PC-9 (cell line): ENCODE measurements at regions not wholly inside any gene's neighbourhood (a gene's known extent, or its start where the extent isn't known, plus 50 kb on each side); places are given as distances from the start of the nearest gene placed in this dataset.

ENCODE experiments used
- BruUV-seq: library from RNA; stranded (reverse); fragments of 400-500 nt; replicated peaks from 2 replicates; lab custom pipeline; 2021; lab: Mats Ljungman, UMichigan
- CTCF ChIA-PET: fragments of 300-600 bp; sonication (Branson Sonifier 250); formaldehyde crosslinking; loops from one replicate; lab custom pipeline; 2022; ENCODE audit warnings: antibody characterized with exemption; lab: Charles Lee
- POLR2A ChIA-PET: fragments of 300-600 bp; sonication (Branson Sonifier 250); formaldehyde crosslinking; loops from one replicate; lab custom pipeline; 2022; ENCODE audit warnings: antibody characterized with exemption; ENCODE audit not compliant: unreplicated experiment; lab: Charles Lee
- DNase-seq, 2 experiments: peaks; one replicate each; pipeline versions ENCODE4 v3.0.0 to v3.0.0-alpha.2; 2015 to 2022; ENCODE audit warnings: mixed read lengths in 1 of 2
- H2AFZ ChIP-seq: fragments of 200-600 bp; sonication (generic); 2 replicates; pipeline ENCODE4 v1.8.1; 2017; ENCODE audit warnings: antibody characterized with exemption
- H3F3A ChIP-seq: fragments of 200-600 bp; sonication (generic); 2 replicates; pipeline ENCODE4 v1.8.1; 2017; ENCODE audit warnings: antibody characterized with exemption, mild to moderate bottlenecking, low read depth; ENCODE audit not compliant: insufficient read depth
- H3K27ac ChIP-seq: fragments of 200-600 bp; sonication (generic); 2 replicates; pipeline ENCODE4 v1.6.1; 2016; ENCODE audit warnings: mixed run types
- H3K27me3 ChIP-seq: fragments of 200-600 bp; sonication (generic); 2 replicates; pipeline ENCODE4 v1.6.1; 2016; ENCODE audit warnings: low read depth, mixed run types; ENCODE audit not compliant: insufficient read depth
- H3K36me3 ChIP-seq: fragments of 200-600 bp; sonication (generic); 2 replicates; pipeline ENCODE4 v1.6.1; 2016; ENCODE audit warnings: low read depth, mixed run types
- H3K4me1 ChIP-seq: fragments of 200-600 bp; sonication (generic); replicated peaks from 2 replicates; pipeline ENCODE4 v1.6.1; 2016; ENCODE audit warnings: mixed run types; ENCODE audit not compliant: insufficient read depth
- H3K4me2 ChIP-seq: fragments of 200-600 bp; sonication (generic); 2 replicates; pipeline ENCODE4 v1.6.1; 2017; ENCODE audit warnings: mixed run types
- H3K4me3 ChIP-seq: fragments of 200-600 bp; sonication (generic); 2 replicates; pipeline ENCODE4 v1.6.1; 2016; ENCODE audit warnings: mixed run types
- H3K79me2 ChIP-seq: fragments of 200-600 bp; sonication (generic); 2 replicates; pipeline ENCODE4 v1.6.1; 2017; ENCODE audit warnings: low read depth, mixed run types
- H3K9me2 ChIP-seq: fragments of 200-600 bp; sonication (generic); 2 replicates; pipeline ENCODE4 v1.8.1; 2017; ENCODE audit warnings: mild to moderate bottlenecking; ENCODE audit not compliant: insufficient read depth
- H3K9me3 ChIP-seq: fragments of 200-600 bp; sonication (generic); 2 replicates; pipeline ENCODE4 v1.8.1; 2016; ENCODE audit warnings: low read depth; ENCODE audit not compliant: insufficient read depth
- H4K20me1 ChIP-seq: fragments of 200-600 bp; sonication (generic); 2 replicates; pipeline ENCODE4 v1.8.1; 2017; ENCODE audit not compliant: insufficient read depth
- EZH2 ChIP-seq: fragments of 200-600 bp; sonication (generic); IDR thresholded peaks from 2 replicates; pipeline ENCODE4 v1.8.0; 2017; ENCODE audit warnings: antibody characterized with exemption, low read depth
- intact Hi-C: fragments of 100-400 bp; cut with micrococcal nuclease; formaldehyde crosslinking; loops from one replicate; pipeline ENCODE4 v1.10.0; 2022; ENCODE audit not compliant: unreplicated experiment
- TF ChIP-seq, protein P1 (sequence below): fragments of 200-600 bp; sonication (generic); conservative IDR thresholded peaks from 2 replicates; pipeline ENCODE4 v1.6.1; 2017; ENCODE audit warnings: mixed run types, antibody characterized with exemption, mild to moderate bottlenecking, moderate library complexity

DNA sequence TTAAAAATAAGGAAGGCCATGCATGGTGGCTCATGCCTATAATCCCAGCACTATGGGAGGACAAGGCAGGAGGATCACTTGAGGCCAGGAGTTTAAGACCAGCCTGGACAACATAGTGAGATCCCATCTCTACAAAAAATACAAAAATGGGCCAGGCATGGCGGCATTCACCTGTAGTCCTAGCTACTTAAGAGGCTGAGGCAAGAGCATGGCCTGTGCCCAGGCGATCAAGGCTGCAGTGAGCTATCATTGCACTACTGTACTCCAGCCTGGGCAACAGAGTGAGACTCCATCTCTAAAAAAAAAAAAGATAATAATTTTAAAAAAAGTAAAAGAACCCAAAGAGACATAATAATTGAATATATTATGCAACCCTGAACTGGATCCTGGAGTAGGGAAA lies 83.6 kb upstream of the ZNF423 start:
- no peak overlapping the region for H3K4me2 ChIP-seq
- peaks cover 49% of the 10 kb centered on the region for H3K27me3 ChIP-seq
- H3K79me2 ChIP-seq, result no peaks in the 10 kb centered on the region
- no peaks in the 10 kb centered on the region for H3K36me3 ChIP-seq
- intact Hi-C loops, result no loop called here
- no peaks in the 10 kb centered on the region for H3K9me2 ChIP-seq
- no peak overlapping the region for H2AFZ ChIP-seq
- no peak overlapping the region for H3K4me3 ChIP-seq
- H4K20me1 ChIP-seq, result no peaks in the 10 kb centered on the region
- no TSS peak for BruUV-seq
- H3F3A ChIP-seq, result no peaks in the 10 kb centered on the region
- no peaks in the 10 kb centered on the region for H3K4me1 ChIP-seq
- CTCF ChIA-PET, result no interaction called here
- H3K9me3 ChIP-seq, result no peaks in the 10 kb centered on the region
- POLR2A ChIA-PET, result no interaction called here
- DNase-seq, result no peak
- TF ChIP-seq EZH2, result no peak
- TF ChIP-seq, protein P1, sequence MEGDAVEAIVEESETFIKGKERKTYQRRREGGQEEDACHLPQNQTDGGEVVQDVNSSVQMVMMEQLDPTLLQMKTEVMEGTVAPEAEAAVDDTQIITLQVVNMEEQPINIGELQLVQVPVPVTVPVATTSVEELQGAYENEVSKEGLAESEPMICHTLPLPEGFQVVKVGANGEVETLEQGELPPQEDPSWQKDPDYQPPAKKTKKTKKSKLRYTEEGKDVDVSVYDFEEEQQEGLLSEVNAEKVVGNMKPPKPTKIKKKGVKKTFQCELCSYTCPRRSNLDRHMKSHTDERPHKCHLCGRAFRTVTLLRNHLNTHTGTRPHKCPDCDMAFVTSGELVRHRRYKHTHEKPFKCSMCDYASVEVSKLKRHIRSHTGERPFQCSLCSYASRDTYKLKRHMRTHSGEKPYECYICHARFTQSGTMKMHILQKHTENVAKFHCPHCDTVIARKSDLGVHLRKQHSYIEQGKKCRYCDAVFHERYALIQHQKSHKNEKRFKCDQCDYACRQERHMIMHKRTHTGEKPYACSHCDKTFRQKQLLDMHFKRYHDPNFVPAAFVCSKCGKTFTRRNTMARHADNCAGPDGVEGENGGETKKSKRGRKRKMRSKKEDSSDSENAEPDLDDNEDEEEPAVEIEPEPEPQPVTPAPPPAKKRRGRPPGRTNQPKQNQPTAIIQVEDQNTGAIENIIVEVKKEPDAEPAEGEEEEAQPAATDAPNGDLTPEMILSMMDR, result no peak
- no peak overlapping the region for H3K27ac ChIP-seq

DNA sequence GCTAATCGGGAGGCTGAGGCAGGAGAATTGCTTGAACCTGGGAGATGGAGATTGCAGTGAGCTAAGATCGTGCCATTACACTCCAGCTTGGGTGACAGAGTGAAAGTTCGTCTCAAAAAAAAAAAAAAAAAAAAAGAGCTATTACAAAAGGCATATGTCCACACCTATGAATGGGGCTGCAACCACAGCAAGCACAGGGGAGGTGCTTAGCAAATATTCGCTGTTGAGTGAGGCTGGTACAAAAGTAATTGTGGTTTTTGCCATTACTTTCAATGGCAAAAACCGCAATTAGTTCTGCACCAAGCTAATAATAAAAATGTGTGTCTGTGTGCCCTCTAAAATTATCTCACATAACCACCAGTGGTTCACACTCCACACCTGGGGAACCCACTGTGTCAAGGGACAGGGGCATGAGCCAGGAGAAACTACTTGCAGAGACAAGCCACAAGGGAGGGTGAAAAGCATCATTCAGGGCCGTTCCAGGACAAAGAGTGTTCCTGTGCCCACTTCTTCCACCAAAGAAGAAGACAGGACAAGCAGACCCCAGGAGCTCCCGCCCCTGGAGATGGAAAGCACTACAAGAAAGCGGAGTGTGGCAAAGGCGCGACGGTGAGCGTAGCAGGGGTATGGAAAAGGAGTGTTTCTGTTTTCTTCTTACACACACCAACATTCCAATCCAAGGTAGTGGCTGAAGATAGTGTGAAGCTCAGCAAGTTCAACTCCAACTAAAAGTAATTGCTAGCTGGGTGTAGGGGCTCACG lies 84.4 kb upstream of the CNEP1R1 start:
- intact Hi-C loops, result no loop called here
- Histone ChIP-seq H3K36me3 (no peaks in the 10 kb centered on the region), H4K20me1 (no peaks in the 10 kb centered on the region), H3F3A (no peaks in the 10 kb centered on the region), H3K9me2 (no peaks in the 10 kb centered on the region), H3K27ac (no peak overlapping the region), H3K27me3 (peaks cover 42% of the 10 kb centered on the region), H3K4me1 (no peaks in the 10 kb centered on the region), H3K4me3 (no peak overlapping the region), H3K9me3 (no peaks in the 10 kb centered on the region), H3K4me2 (no peak overlapping the region), H2AFZ (no peak overlapping the region), H3K79me2 (no peaks in the 10 kb centered on the region)
- POLR2A ChIA-PET, result no interaction called here
- no TSS peak for BruUV-seq
- TF ChIP-seq, protein P1, result no peak
- no peak for TF ChIP-seq EZH2
- CTCF ChIA-PET, result no interaction called here
- DNase-seq, result no peak

DNA sequence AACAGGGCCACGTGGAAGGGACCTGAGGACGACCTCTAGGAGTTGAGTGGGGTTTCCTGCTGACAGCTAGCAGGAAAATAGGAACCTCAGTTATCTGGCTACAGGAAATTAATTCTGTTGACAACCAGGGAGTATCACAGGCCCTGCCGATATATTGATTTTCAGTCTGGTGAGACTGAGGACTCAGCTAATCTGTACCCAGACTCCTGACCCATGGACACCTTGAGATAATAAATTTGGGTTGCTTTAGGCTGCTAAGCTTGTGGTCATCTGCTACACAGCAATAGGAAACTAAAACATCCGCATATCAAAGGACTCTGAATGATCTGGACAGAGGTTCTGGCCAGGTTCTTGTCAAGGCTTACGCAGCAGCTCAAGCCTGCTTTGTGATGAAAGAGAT lies 80.8 kb upstream of the CNEP1R1 start:
- H4K20me1 ChIP-seq, result no peaks in the 10 kb centered on the region
- no peak overlapping the region for H3K4me3 ChIP-seq
- DNase-seq, result no peak
- no peak for TF ChIP-seq EZH2
- TF ChIP-seq, protein P1, result no peak
- ChIA-PET CTCF (no interaction called here), POLR2A (no interaction called here)
- no peaks in the 10 kb centered on the region for H3K79me2 ChIP-seq
- H2AFZ ChIP-seq, result no peak overlapping the region
- no peak overlapping the region for H3K27ac ChIP-seq
- H3K9me2 ChIP-seq, result no peaks in the 10 kb centered on the region
- no peaks in the 10 kb centered on the region for H3F3A ChIP-seq
- H3K4me1 ChIP-seq, result no peaks in the 10 kb centered on the region
- intact Hi-C loops, result no loop called here
- peaks cover 42% of the 10 kb centered on the region for H3K27me3 ChIP-seq
- no peak overlapping the region for H3K4me2 ChIP-seq
- BruUV-seq, result no TSS peak
- H3K9me3 ChIP-seq, result no peaks in the 10 kb centered on the region
- no peaks in the 10 kb centered on the region for H3K36me3 ChIP-seq
